Heart left ventricle (tissue), 13 donors: ENCODE measurements at regions not wholly inside any gene's neighbourhood (a gene's known extent, or its start where the extent isn't known, plus 50 kb on each side); places are given as distances from the start of the nearest gene placed in this dataset.

Experiments used
- CTCF ChIP-seq, 12 donors: fragments of 200-600 bp; sonication (generic) in 4 of 12; IDR thresholded peaks; one replicate each; pipeline versions ENCODE4 v1.5.0 to v1.8.0; 2018 to 2022; ENCODE audit warnings: antibody characterized with exemption in 12 of 12, mild to moderate bottlenecking in 5 of 12
- POLR2A ChIP-seq, 2 donors: fragments of 450-650 bp; IDR thresholded peaks; one replicate each; pipeline ENCODE4 v1.6.1; 2017; ENCODE audit warnings: antibody characterized with exemption in 2 of 2, mild to moderate bottlenecking in 2 of 2, moderate library complexity in 2 of 2
- donor health status: ischemic (EF 13 %, LVEDD 7.1; RV severe dilation, severe dysfunction).
- donor health status: DM: no; HTN: yes; CAD: no.
- donor health status: DM: no; HTN: no; CAD: no.
- donor health status: ischemic (EF 25% LVEDD 6.9; RV normal size, moderate dysfunction).
- donor health status: ischemic (EF 25% LVEDD 5.7; RV mildly dilated, moderate dysfunction).
- donor health status: ischemic (EF 35%, LVEDD 5.7; RV mildly dilated, moderate dysfunction).
- donor health status: nonischemic (EF 11% LVEDD 7.7; RV severe dilation, severe dysfunction).
- donor health status: DM: yes; HTN: yes; CAD: no.
- donor health status: PGD.
- donor health status: ischemic (EF 29% LVEDD 5.4; RV normal size, mild dysfunction).
- donor health status: nonischemic (EF 23%, LVEDD 6.1; RV moderate dilation, normal function).

GRCh38 chr5:18752317-18752716 is 1118.1 kb downstream of the TAF11L14 start:
- TF ChIP-seq CTCF (IDR thresholded peaks at IDR 0.05): no peak
- no peak for TF ChIP-seq POLR2A (IDR thresholded peaks at IDR 0.05)
